Transverse colon (tissue), 4 donors: ENCODE measurements at regions not wholly inside any gene's neighbourhood (a gene's known extent, or its start where the extent isn't known, plus 50 kb on each side); places are given as distances from the start of the nearest gene placed in this dataset.

ENCODE experiments used
- EP300 ChIP-seq: sonication (generic); formaldehyde crosslinking; IDR thresholded peaks from one replicate; pipeline ENCODE4 v1.6.1; 2017; ENCODE audit warnings: antibody characterized with exemption, low read depth
- POLR2A ChIP-seq: fragments of 450-650 bp; IDR thresholded peaks from one replicate; pipeline ENCODE4 v1.6.1; 2016; ENCODE audit warnings: antibody characterized with exemption, mild to moderate bottlenecking, moderate library complexity
- POLR2AphosphoS5 ChIP-seq, 3 donors: sonication (generic); formaldehyde crosslinking; IDR thresholded peaks; one replicate each; pipeline ENCODE4 v1.6.1; 2016; ENCODE audit warnings: antibody characterized with exemption in 3 of 3
- TF ChIP-seq, protein P1 (sequence below), 5 experiments: fragments of 200-600 bp in 3 of 5; fragments of 450-650 bp in 2 of 5; sonication (generic) in 3 of 5; IDR thresholded peaks; 1 replicate in 2 of 5; 2 replicates in 3 of 5; pipeline ENCODE4 v1.5.1; 2016 to 2017; ENCODE audit warnings: antibody characterized with exemption in 5 of 5, inconsistent platforms in 3 of 5, mild to moderate bottlenecking in 2 of 5, moderate library complexity in 1 of 5

DNA sequence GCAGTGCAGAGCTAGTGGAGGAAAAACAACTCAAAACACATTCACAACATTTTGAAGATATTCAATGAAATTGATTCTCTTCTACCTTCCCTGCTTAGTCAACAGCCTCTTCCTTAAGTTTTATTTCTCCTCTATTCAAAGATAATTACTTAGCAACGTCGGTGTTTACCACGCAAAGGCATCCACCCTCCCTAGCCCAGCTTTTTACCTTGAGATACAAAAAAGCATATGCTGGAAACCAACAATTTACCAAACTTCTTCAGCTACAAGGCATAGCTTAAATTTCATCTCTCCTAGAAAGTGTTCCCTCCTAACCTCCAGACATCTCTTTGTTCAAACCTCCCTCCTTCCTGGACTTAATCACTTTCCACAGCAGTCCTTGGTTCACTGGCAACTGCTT lies 102.8 kb upstream of the SOD1 start:
- TF ChIP-seq POLR2AphosphoS5 (IDR thresholded peaks at IDR 0.05) (no peak), POLR2A (no peak), EP300 (no peak)
- TF ChIP-seq, protein P1, sequence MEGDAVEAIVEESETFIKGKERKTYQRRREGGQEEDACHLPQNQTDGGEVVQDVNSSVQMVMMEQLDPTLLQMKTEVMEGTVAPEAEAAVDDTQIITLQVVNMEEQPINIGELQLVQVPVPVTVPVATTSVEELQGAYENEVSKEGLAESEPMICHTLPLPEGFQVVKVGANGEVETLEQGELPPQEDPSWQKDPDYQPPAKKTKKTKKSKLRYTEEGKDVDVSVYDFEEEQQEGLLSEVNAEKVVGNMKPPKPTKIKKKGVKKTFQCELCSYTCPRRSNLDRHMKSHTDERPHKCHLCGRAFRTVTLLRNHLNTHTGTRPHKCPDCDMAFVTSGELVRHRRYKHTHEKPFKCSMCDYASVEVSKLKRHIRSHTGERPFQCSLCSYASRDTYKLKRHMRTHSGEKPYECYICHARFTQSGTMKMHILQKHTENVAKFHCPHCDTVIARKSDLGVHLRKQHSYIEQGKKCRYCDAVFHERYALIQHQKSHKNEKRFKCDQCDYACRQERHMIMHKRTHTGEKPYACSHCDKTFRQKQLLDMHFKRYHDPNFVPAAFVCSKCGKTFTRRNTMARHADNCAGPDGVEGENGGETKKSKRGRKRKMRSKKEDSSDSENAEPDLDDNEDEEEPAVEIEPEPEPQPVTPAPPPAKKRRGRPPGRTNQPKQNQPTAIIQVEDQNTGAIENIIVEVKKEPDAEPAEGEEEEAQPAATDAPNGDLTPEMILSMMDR (IDR thresholded peaks at IDR 0.05), result no peak
